KBM-7 (cell line): ENCODE measurements at regions not wholly inside any gene's neighbourhood (a gene's known extent, or its start where the extent isn't known, plus 50 kb on each side); places are given as distances from the start of the nearest gene placed in this dataset.
A peak's percentile ranks its signal among the peaks of the same experiment; 100 is the strongest.
"Not testable (repeated sequence)": the region's sequence is repeated elsewhere in the genome, so short reads cannot be mapped to it uniquely, and the experiment has no call there.

Source experiments
- DNase-seq: peaks from one replicate; pipeline ENCODE4 v3.0.0-alpha.2; 2015
- in situ Hi-C: fragments of 300-500 bp; cut with MboI; formaldehyde crosslinking; loops from 2 replicates; pipeline ENCODE4 v1.14.3; 2020; ENCODE audit warnings: low sequenced_read_pairs, low pct_unique_long_range_greater_than_20kb, mixed read lengths

- in situ Hi-C loops: no loop called here
- no peak for DNase-seq
Observed at GRCh38 chr4:174037049-174037448, 246.4 kb downstream of the FBXO8 start.

GRCh38 chr4:174036576-174036975 lies 246.9 kb downstream of the FBXO8 start:
- no peak for DNase-seq

GRCh38 chr4:174036111-174036510 lies 247.4 kb downstream of the FBXO8 start:
- DNase-seq: no peak
- in situ Hi-C loops: no loop called here

More at GRCh38 chr4:174036576-174036975, 246.9 kb downstream of the FBXO8 start:
- in situ Hi-C loops: no loop called here

- no peak for DNase-seq
- in situ Hi-C loops: no loop called here
Observed at GRCh38 chr4:174023641-174024040, 259.8 kb downstream of the FBXO8 start.

- in situ Hi-C loops: no loop called here
- no peak for DNase-seq
Observed at GRCh38 chr4:174018236-174018635, 265.2 kb downstream of the FBXO8 start.

- in situ Hi-C loops: no loop called here
- DNase-seq: no peak
Observed at GRCh38 chr4:174016251-174016650, 267.2 kb downstream of the FBXO8 start.

- DNase-seq: no peak
- in situ Hi-C loops: no loop called here
Observed at GRCh38 chr4:174012886-174013259, 270.6 kb downstream of the FBXO8 start.

- DNase-seq: no peak
- in situ Hi-C loops: no loop called here
Observed at GRCh38 chr4:174012135-174012885, 271.2 kb downstream of the FBXO8 start.

- DNase-seq: no peak
- in situ Hi-C loops: no loop called here
Observed at GRCh38 chr4:174010547-174010946, 272.9 kb downstream of the FBXO8 start.

- DNase-seq: no peak
- in situ Hi-C loops: no loop called here
Observed at GRCh38 chr4:174009686-174010451, 273.6 kb downstream of the FBXO8 start.

GRCh38 chr4:174005422-174005821 lies 278.0 kb downstream of the FBXO8 start:
- DNase-seq: no peak
- in situ Hi-C loops: no loop called here

GRCh38 chr4:173998471-173999144 lies 284.9 kb downstream of the FBXO8 start:
- in situ Hi-C loops: no loop called here
- peak; percentile 75 for DNase-seq

- in situ Hi-C loops, DNase-seq: not testable (repeated sequence)
Observed at GRCh38 chr4:173995779-173996178, 287.7 kb downstream of the FBXO8 start.

- in situ Hi-C loops: no loop called here
- no peak for DNase-seq
Observed at GRCh38 chr4:173991814-173992213, 291.7 kb downstream of the FBXO8 start.

GRCh38 chr4:173991316-173991715 lies 292.2 kb downstream of the FBXO8 start:
- DNase-seq: no peak
- in situ Hi-C loops: no loop called here

- no peak for DNase-seq
- in situ Hi-C loops: no loop called here
Observed at GRCh38 chr4:173990869-173991210, 292.6 kb downstream of the FBXO8 start.

- in situ Hi-C loops: no loop called here
- peak; percentile 41 for DNase-seq
Observed at GRCh38 chr4:173990126-173990868, 293.2 kb downstream of the FBXO8 start.

- DNase-seq, in situ Hi-C loops: not testable (repeated sequence)
Observed at GRCh38 chr4:173963523-173963922, 319.9 kb downstream of the FBXO8 start.

- in situ Hi-C loops: no loop called here
- DNase-seq: no peak
Observed at GRCh38 chr4:173960398-173960797, 323.1 kb downstream of the FBXO8 start.
